ENCODE measurements at regions not wholly inside any gene's neighbourhood (a gene's known extent, or its start where the extent isn't known, plus 50 kb on each side); places are given as distances from the start of the nearest gene placed in this dataset.

GRCh38 chr15:98296653-98297052 lies 336.1 kb downstream of the ARRDC4 start:
- H3K4me1 ChIP-seq (ENCODE audit: control insufficient read depth, insufficient read depth, low read length): no peaks in the 10 kb centered on the region
- H3K27ac ChIP-seq (ENCODE audit: low read length): no peak overlapping the region
- no peak for DNase-seq
- peaks cover 16 to 18% of the 10 kb centered on the region in 2 donors for H3K27me3 Mint-ChIP-seq (ENCODE audit: low read depth in 2 of 2)
- no peak overlapping the region for H3K4me3 ChIP-seq (ENCODE audit: low read length)
- no peaks in the 10 kb centered on the region for H3K36me3 ChIP-seq (ENCODE audit: control insufficient read depth, insufficient read depth, low read length)
- no peaks in the 10 kb centered on the region for H3K4me1 Mint-ChIP-seq
- no peak overlapping the region for H3K4me3 Mint-ChIP-seq
- no peaks in the 10 kb centered on the region for H3K9me3 ChIP-seq (ENCODE audit: control insufficient read depth, insufficient read depth, low read length)
- H3K36me3 Mint-ChIP-seq: no peaks in the 10 kb centered on the region
- no peak for ATAC-seq
- H3K9me3 Mint-ChIP-seq: no peaks in the 10 kb centered on the region
- H3K27me3 ChIP-seq (ENCODE audit: control insufficient read depth, insufficient read depth, low read length): no peaks in the 10 kb centered on the region
- no peak overlapping the region for H3K27ac Mint-ChIP-seq
- 70% methylated on average over 4 of the region's 4 CpGs for WGBS (ENCODE audit: insufficient coverage)
- TF ChIP-seq, protein P1, sequence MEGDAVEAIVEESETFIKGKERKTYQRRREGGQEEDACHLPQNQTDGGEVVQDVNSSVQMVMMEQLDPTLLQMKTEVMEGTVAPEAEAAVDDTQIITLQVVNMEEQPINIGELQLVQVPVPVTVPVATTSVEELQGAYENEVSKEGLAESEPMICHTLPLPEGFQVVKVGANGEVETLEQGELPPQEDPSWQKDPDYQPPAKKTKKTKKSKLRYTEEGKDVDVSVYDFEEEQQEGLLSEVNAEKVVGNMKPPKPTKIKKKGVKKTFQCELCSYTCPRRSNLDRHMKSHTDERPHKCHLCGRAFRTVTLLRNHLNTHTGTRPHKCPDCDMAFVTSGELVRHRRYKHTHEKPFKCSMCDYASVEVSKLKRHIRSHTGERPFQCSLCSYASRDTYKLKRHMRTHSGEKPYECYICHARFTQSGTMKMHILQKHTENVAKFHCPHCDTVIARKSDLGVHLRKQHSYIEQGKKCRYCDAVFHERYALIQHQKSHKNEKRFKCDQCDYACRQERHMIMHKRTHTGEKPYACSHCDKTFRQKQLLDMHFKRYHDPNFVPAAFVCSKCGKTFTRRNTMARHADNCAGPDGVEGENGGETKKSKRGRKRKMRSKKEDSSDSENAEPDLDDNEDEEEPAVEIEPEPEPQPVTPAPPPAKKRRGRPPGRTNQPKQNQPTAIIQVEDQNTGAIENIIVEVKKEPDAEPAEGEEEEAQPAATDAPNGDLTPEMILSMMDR (IDR thresholded peaks at IDR 0.05): no peak
- intact Hi-C loops (cut with micrococcal nuclease): no loop called here

GRCh38 chr15:98304371-98304770 lies 343.9 kb downstream of the ARRDC4 start:
- Mint-ChIP-seq H3K36me3 (no peaks in the 10 kb centered on the region), H3K27ac (no peak overlapping the region), H3K4me1 (no peaks in the 10 kb centered on the region), H3K9me3 (no peaks in the 10 kb centered on the region), H3K27me3 (ENCODE audit: low read depth in 2 of 2) (peaks cover 9 to 35% of the 10 kb centered on the region in 2 donors), H3K4me3 (no peak overlapping the region)
- 79% methylated on average over 8 of the region's 8 CpGs for WGBS (ENCODE audit: insufficient coverage)
- intact Hi-C loops (cut with micrococcal nuclease): no loop called here
- no peaks in the 10 kb centered on the region for H3K27me3 ChIP-seq (ENCODE audit: control insufficient read depth, insufficient read depth, low read length)
- H3K27ac ChIP-seq (ENCODE audit: low read length): no peak overlapping the region
- H3K36me3 ChIP-seq (ENCODE audit: control insufficient read depth, insufficient read depth, low read length): no peaks in the 10 kb centered on the region
- TF ChIP-seq, protein P1 (IDR thresholded peaks at IDR 0.05): no peak
- ATAC-seq (no peak), DNase-seq (no peak)
- H3K4me3 ChIP-seq (ENCODE audit: low read length): no peak overlapping the region
- no peaks in the 10 kb centered on the region for H3K4me1 ChIP-seq (ENCODE audit: control insufficient read depth, insufficient read depth, low read length)
- H3K9me3 ChIP-seq (ENCODE audit: control insufficient read depth, insufficient read depth, low read length): no peaks in the 10 kb centered on the region

- H3K27me3 Mint-ChIP-seq (ENCODE audit: low read depth in 2 of 2): peaks cover 16 to 38% of the 10 kb centered on the region in 2 donors
- H3K4me3 Mint-ChIP-seq: no peak overlapping the region
Measured at GRCh38 chr15:98308117-98308516, 340.2 kb upstream of the IGF1R start.

More at GRCh38 chr15:98308117-98308516, 340.2 kb upstream of the IGF1R start:
- Histone ChIP-seq H3K27ac (ENCODE audit: low read length) (no peak overlapping the region), H3K4me3 (ENCODE audit: low read length) (no peak overlapping the region), H3K27me3 (ENCODE audit: control insufficient read depth, insufficient read depth, low read length) (no peaks in the 10 kb centered on the region), H3K4me1 (ENCODE audit: control insufficient read depth, insufficient read depth, low read length) (no peaks in the 10 kb centered on the region), H3K9me3 (ENCODE audit: control insufficient read depth, insufficient read depth, low read length) (no peaks in the 10 kb centered on the region), H3K36me3 (ENCODE audit: control insufficient read depth, insufficient read depth, low read length) (no peaks in the 10 kb centered on the region)
- WGBS (ENCODE audit: insufficient coverage): 100% methylated on average over 1 of the region's 4 CpGs
- intact Hi-C loops (cut with micrococcal nuclease): no loop called here
- Mint-ChIP-seq H3K4me1 (peaks cover 0 to 5% of the 10 kb centered on the region in 2 donors), H3K36me3 (no peaks in the 10 kb centered on the region), H3K27ac (no peak overlapping the region), H3K9me3 (no peaks in the 10 kb centered on the region)
- TF ChIP-seq, protein P1 (IDR thresholded peaks at IDR 0.05): no peak
- DNase-seq: no peak
- no peak for ATAC-seq

Measured in natural killer cell (primary cell).